ENCODE measurements at regions not wholly inside any gene's neighbourhood (a gene's known extent, or its start where the extent isn't known, plus 50 kb on each side); places are given as distances from the start of the nearest gene placed in this dataset.

DNA sequence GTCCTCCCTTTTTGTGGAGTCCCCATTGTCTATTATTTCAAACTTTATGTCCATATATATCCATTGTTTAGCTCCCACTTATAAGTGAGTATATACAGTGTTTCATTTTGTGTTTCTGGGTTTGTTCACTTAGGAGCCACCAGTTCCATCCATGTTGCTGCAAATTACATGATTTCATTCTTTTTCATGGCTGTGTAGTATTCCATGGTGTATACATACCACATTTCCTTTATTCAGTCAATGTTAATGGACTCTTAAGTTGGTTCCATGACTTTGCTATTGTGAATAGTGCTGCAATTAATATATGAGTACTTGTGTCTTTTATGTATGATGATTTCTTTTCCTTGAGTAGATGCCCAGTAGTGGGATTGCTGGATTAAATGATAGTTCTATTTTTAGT, 329.1 kb downstream of the AR start:
- H3K4me1 ChIP-seq (ENCODE audit: insufficient read depth, insufficient read length), result no peaks in the 10 kb centered on the region
- no peak for DNase-seq (ENCODE audit: low read depth, low spot score)
- no peak overlapping the region for H3K9ac ChIP-seq (ENCODE audit: insufficient read length, low read depth)
- TF ChIP-seq YY1 (IDR thresholded peaks at IDR 0.05; ENCODE audit: insufficient read depth, insufficient read length), result no peak
- TF ChIP-seq ZNF274 (IDR thresholded peaks at IDR 0.05; ENCODE audit: low read depth, low read length), result no peak
- TF ChIP-seq SUZ12 (IDR thresholded peaks at IDR 0.05; ENCODE audit: extremely low read depth, insufficient read depth, insufficient read length), result no peak
- H3K9me3 ChIP-seq (ENCODE audit: insufficient read depth, low read length), result no peaks in the 10 kb centered on the region
- no peak overlapping the region for H3K4me3 ChIP-seq (ENCODE audit: insufficient read length, low read depth)
- no peaks in the 10 kb centered on the region for H3K36me3 ChIP-seq (ENCODE audit: insufficient read depth, insufficient read length, low read length)
- H3K27me3 ChIP-seq (ENCODE audit: insufficient read depth, insufficient read length), result no peaks in the 10 kb centered on the region

DNA sequence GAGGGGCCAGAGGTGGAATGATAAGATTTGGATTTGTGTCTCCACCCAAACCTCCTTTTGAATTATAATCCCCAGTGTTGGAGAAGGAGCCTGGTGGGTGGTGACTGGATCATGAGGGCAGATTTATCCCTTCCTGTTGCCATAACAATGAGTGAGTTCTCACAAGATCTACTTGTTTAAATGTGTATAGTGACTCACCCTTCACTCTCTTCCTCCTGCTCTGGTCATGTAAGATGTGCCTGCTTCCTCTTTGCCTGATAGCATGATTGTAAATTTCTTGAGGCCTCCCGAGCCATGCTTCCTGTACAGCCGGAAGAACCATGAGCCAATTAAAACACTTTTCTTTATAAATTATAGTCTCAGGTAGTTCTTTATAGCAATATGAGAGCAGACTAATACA, 348.6 kb downstream of the AR start:
- Histone ChIP-seq H3K4me1 (ENCODE audit: insufficient read depth, insufficient read length) (no peaks in the 10 kb centered on the region), H3K27me3 (ENCODE audit: insufficient read depth, insufficient read length) (no peaks in the 10 kb centered on the region), H3K4me3 (ENCODE audit: insufficient read length, low read depth) (no peak overlapping the region), H3K9me3 (ENCODE audit: insufficient read depth, low read length) (peaks cover 65% of the 10 kb centered on the region), H3K9ac (ENCODE audit: insufficient read length, low read depth) (no peak overlapping the region), H3K36me3 (ENCODE audit: insufficient read depth, insufficient read length, low read length) (no peaks in the 10 kb centered on the region)
- DNase-seq (ENCODE audit: low read depth, low spot score), result no peak
- TF ChIP-seq YY1 (IDR thresholded peaks at IDR 0.05; ENCODE audit: insufficient read depth, insufficient read length) (no peak), SUZ12 (IDR thresholded peaks at IDR 0.05; ENCODE audit: extremely low read depth, insufficient read depth, insufficient read length) (no peak), ZNF274 (IDR thresholded peaks at IDR 0.05; ENCODE audit: low read depth, low read length) (no peak)

DNA sequence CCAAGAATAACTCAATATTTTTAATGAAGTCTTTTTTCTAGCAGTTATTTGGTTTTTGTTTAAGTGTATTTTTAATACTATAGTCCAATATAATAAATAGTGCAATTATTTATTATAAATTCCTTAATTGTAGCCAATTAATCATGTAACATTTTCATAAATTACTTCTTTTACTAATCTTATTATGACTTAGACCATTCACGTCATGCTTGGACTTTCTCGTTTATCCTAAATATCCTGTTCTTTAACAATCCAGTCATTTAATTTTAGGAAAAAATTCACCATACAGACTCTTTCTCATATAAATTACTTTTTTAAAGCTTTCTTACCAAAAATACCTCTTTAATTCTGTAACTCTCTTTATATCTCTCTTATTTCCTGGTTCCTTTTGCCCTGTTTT, 350.1 kb downstream of the AR start:
- no peak overlapping the region for H3K9ac ChIP-seq (ENCODE audit: insufficient read length, low read depth)
- no peaks in the 10 kb centered on the region for H3K27me3 ChIP-seq (ENCODE audit: insufficient read depth, insufficient read length)
- TF ChIP-seq ZNF274 (IDR thresholded peaks at IDR 0.05; ENCODE audit: low read depth, low read length) (no peak), YY1 (IDR thresholded peaks at IDR 0.05; ENCODE audit: insufficient read depth, insufficient read length) (no peak), SUZ12 (IDR thresholded peaks at IDR 0.05; ENCODE audit: extremely low read depth, insufficient read depth, insufficient read length) (no peak)
- peaks cover 68% of the 10 kb centered on the region for H3K9me3 ChIP-seq (ENCODE audit: insufficient read depth, low read length)
- no peak for DNase-seq (ENCODE audit: low read depth, low spot score)
- no peaks in the 10 kb centered on the region for H3K4me1 ChIP-seq (ENCODE audit: insufficient read depth, insufficient read length)
- H3K36me3 ChIP-seq (ENCODE audit: insufficient read depth, insufficient read length, low read length), result no peaks in the 10 kb centered on the region
- H3K4me3 ChIP-seq (ENCODE audit: insufficient read length, low read depth), result no peak overlapping the region

DNA sequence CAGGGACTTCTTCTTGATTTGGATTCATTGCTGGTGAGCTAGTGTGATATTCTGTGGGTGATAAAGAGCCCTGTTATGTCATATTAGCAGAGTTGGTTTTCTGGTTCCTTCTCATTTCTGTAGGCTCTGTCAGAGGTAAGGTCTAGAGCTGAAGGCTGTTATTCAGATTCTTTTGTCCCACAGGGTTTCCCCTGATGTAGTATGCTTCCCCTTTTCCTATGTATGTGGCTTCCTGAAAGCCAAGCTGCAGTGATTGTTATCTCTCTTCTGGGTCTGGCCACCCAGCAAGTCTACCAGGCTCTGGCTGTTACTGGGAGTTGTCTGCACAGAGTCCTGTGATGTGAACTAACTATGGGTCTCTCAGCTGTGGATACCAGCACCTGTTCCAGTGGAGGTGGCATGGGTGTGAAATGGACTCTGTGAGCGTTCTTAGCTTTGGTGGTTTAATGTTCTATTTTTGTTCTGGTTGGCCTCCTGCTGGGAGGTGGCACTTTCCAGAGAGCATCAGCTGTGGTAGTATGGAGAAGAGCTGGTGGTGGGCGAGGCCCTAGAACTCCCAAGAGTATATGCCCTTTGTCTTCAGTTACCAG, 373.7 kb downstream of the AR start:
- Histone ChIP-seq H3K4me1 (ENCODE audit: insufficient read depth, insufficient read length) (no peaks in the 10 kb centered on the region), H3K4me3 (ENCODE audit: insufficient read length, low read depth) (no peak overlapping the region), H3K9ac (ENCODE audit: insufficient read length, low read depth) (no peak overlapping the region), H3K36me3 (ENCODE audit: insufficient read depth, insufficient read length, low read length) (no peaks in the 10 kb centered on the region), H3K9me3 (ENCODE audit: insufficient read depth, low read length) (no peaks in the 10 kb centered on the region), H3K27me3 (ENCODE audit: insufficient read depth, insufficient read length) (no peaks in the 10 kb centered on the region)
- TF ChIP-seq ZNF274 (IDR thresholded peaks at IDR 0.05; ENCODE audit: low read depth, low read length), result no peak
- no peak for TF ChIP-seq YY1 (IDR thresholded peaks at IDR 0.05; ENCODE audit: insufficient read depth, insufficient read length)
- no peak for TF ChIP-seq SUZ12 (IDR thresholded peaks at IDR 0.05; ENCODE audit: extremely low read depth, insufficient read depth, insufficient read length)
- no peak for DNase-seq (ENCODE audit: low read depth, low spot score)

- Histone ChIP-seq H3K9ac (ENCODE audit: insufficient read length, low read depth) (no peak overlapping the region), H3K36me3 (ENCODE audit: insufficient read depth, insufficient read length, low read length) (no peaks in the 10 kb centered on the region), H3K4me1 (ENCODE audit: insufficient read depth, insufficient read length) (no peaks in the 10 kb centered on the region), H3K27me3 (ENCODE audit: insufficient read depth, insufficient read length) (no peaks in the 10 kb centered on the region), H3K9me3 (ENCODE audit: insufficient read depth, low read length) (no peaks in the 10 kb centered on the region), H3K4me3 (ENCODE audit: insufficient read length, low read depth) (no peak overlapping the region)
- DNase-seq (ENCODE audit: low read depth, low spot score), result no peak
- no peak for TF ChIP-seq ZNF274 (IDR thresholded peaks at IDR 0.05; ENCODE audit: low read depth, low read length)
- TF ChIP-seq SUZ12 (IDR thresholded peaks at IDR 0.05; ENCODE audit: extremely low read depth, insufficient read depth, insufficient read length), result no peak
- TF ChIP-seq YY1 (IDR thresholded peaks at IDR 0.05; ENCODE audit: insufficient read depth, insufficient read length), result no peak
Measured at GRCh38 chrX:67922966-67923365, 379.1 kb downstream of the AR start.

- no peak overlapping the region for H3K4me3 ChIP-seq (ENCODE audit: insufficient read length, low read depth)
- no peak for DNase-seq (ENCODE audit: low read depth, low spot score)
Measured at GRCh38 chrX:67939270-67939669, 395.4 kb downstream of the AR start.

DNA sequence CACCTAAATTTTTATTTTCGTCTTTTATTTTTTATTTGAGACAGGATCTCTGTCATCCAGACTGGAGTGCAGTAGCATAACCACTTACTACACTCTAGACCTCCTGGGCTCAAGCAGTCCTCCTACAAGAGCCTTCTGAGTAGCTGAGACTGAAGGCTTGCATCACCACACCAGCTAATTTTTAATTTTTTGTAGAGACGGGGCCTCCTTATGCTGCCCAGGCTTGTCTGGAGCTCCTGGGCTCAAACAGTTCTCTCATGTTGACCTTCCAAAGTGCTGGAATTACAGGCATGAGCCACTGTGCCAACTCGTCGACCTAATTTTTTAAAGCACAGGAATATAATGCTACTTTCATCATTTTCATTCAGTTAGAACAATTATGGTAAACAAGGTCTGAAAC, 405.4 kb downstream of the AR start:
- no peak overlapping the region for H3K9ac ChIP-seq (ENCODE audit: insufficient read length, low read depth)
- H3K9me3 ChIP-seq (ENCODE audit: insufficient read depth, low read length), result no peaks in the 10 kb centered on the region
- no peaks in the 10 kb centered on the region for H3K27me3 ChIP-seq (ENCODE audit: insufficient read depth, insufficient read length)
- DNase-seq (ENCODE audit: low read depth, low spot score), result no peak
- H3K4me3 ChIP-seq (ENCODE audit: insufficient read length, low read depth), result no peak overlapping the region
- H3K4me1 ChIP-seq (ENCODE audit: insufficient read depth, insufficient read length), result no peaks in the 10 kb centered on the region
- TF ChIP-seq ZNF274 (IDR thresholded peaks at IDR 0.05; ENCODE audit: low read depth, low read length) (no peak), SUZ12 (IDR thresholded peaks at IDR 0.05; ENCODE audit: extremely low read depth, insufficient read depth, insufficient read length) (no peak), YY1 (IDR thresholded peaks at IDR 0.05; ENCODE audit: insufficient read depth, insufficient read length) (no peak)
- no peaks in the 10 kb centered on the region for H3K36me3 ChIP-seq (ENCODE audit: insufficient read depth, insufficient read length, low read length)

More at GRCh38 chrX:67939270-67939669, 395.4 kb downstream of the AR start:
- Histone ChIP-seq H3K27me3 (ENCODE audit: insufficient read depth, insufficient read length) (no peaks in the 10 kb centered on the region), H3K9ac (ENCODE audit: insufficient read length, low read depth) (no peak overlapping the region), H3K4me1 (ENCODE audit: insufficient read depth, insufficient read length) (no peaks in the 10 kb centered on the region), H3K9me3 (ENCODE audit: insufficient read depth, low read length) (no peaks in the 10 kb centered on the region), H3K36me3 (ENCODE audit: insufficient read depth, insufficient read length, low read length) (no peaks in the 10 kb centered on the region)
- no peak for TF ChIP-seq ZNF274 (IDR thresholded peaks at IDR 0.05; ENCODE audit: low read depth, low read length)

Measured in NT2/D1 (cell line).